Thyroid gland (tissue), 4 donors: ENCODE measurements at regions not wholly inside any gene's neighbourhood (a gene's known extent, or its start where the extent isn't known, plus 50 kb on each side); places are given as distances from the start of the nearest gene placed in this dataset.

Source experiments
- POLR2A ChIP-seq, 2 donors: fragments of 450-650 bp; IDR thresholded peaks; one replicate each; pipeline ENCODE4 v1.6.1; 2017; ENCODE audit warnings: antibody characterized with exemption in 2 of 2, mild to moderate bottlenecking in 2 of 2, moderate library complexity in 1 of 2
- TF ChIP-seq, protein P1 (sequence below), 6 experiments: fragments of 200-600 bp in 3 of 6; fragments of 450-650 bp in 3 of 6; sonication (generic) in 3 of 6; IDR thresholded peaks; one replicate each; pipeline ENCODE4 v1.5.1; 2016 to 2019; ENCODE audit warnings: antibody characterized with exemption in 6 of 6, mild to moderate bottlenecking in 2 of 6, inconsistent platforms in 1 of 6, moderate library complexity in 1 of 6

DNA sequence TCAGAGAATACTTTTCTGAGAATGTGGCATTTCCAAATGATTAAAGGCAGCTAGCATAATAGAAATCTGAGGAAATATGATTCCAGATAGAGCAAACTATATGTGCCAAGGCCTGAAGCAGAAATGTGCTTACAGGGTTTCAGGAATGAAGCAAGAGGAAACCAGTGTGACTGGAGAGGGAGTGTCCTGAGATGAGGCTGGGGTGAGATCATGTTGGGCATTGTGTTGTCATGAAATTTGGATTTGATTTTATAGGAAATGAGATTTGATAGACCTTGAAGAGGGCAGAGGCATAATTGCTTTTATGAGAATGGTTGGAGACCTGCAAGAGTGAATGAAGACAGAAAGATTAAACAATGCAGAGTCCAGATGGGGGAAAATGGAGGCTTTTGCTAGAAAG, 338.1 kb upstream of the SNX7 start:
- TF ChIP-seq, protein P1, sequence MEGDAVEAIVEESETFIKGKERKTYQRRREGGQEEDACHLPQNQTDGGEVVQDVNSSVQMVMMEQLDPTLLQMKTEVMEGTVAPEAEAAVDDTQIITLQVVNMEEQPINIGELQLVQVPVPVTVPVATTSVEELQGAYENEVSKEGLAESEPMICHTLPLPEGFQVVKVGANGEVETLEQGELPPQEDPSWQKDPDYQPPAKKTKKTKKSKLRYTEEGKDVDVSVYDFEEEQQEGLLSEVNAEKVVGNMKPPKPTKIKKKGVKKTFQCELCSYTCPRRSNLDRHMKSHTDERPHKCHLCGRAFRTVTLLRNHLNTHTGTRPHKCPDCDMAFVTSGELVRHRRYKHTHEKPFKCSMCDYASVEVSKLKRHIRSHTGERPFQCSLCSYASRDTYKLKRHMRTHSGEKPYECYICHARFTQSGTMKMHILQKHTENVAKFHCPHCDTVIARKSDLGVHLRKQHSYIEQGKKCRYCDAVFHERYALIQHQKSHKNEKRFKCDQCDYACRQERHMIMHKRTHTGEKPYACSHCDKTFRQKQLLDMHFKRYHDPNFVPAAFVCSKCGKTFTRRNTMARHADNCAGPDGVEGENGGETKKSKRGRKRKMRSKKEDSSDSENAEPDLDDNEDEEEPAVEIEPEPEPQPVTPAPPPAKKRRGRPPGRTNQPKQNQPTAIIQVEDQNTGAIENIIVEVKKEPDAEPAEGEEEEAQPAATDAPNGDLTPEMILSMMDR (IDR thresholded peaks at IDR 0.05) = no peak
- no peak for TF ChIP-seq POLR2A (IDR thresholded peaks at IDR 0.05)
